ENCODE measurements at regions not wholly inside any gene's neighbourhood (a gene's known extent, or its start where the extent isn't known, plus 50 kb on each side); places are given as distances from the start of the nearest gene placed in this dataset.
A peak's percentile ranks its signal among the peaks of the same experiment; 100 is the strongest.
"Not testable (repeated sequence)": the region's sequence is repeated elsewhere in the genome, so short reads cannot be mapped to it uniquely, and the experiment has no call there.

GRCh38 chr2:242069938-242070395, 200.4 kb downstream of the RTP5 start:
- 88% methylated on average over 11 of the region's 12 CpGs; no CpG with 5 or more reads in 1 of the 2 experiments for WGBS, 2 experiments (ENCODE audit: extremely low coverage in 1 of 2, insufficient coverage in 1 of 2, insufficient read length in 1 of 2, insufficient replicate concordance in 2 of 2, low coverage in 1 of 2, low lambda C conversion rate in 2 of 2, missing lambda C conversion rate in 1 of 2)
- POLR2A ChIA-PET (ENCODE audit: partially characterized antibody); H3K56ac ChIP-seq (replicated peaks; ENCODE audit: insufficient read length, low read depth, low read length); H2BK20ac ChIP-seq (ENCODE audit: low read length); H4K91ac ChIP-seq (replicated peaks; ENCODE audit: insufficient read length, low read length); H3K36me3 ChIP-seq (ENCODE audit: control insufficient read depth in 2 of 4, insufficient read depth in 4 of 4, low read length in 3 of 4); H3K23me2 ChIP-seq (ENCODE audit: low read depth, low read length); DNase-seq (ENCODE audit: low read depth in 1 of 2, low spot score in 2 of 2); H2AFZ ChIP-seq (ENCODE audit: low read length); H3K4me1 ChIP-seq (replicated peaks in 1 of 4; ENCODE audit: control insufficient read depth in 3 of 4, insufficient read depth in 4 of 4, low read length in 3 of 4); H2BK120ac ChIP-seq (replicated peaks; ENCODE audit: low read depth, low read length); H2BK15ac ChIP-seq (ENCODE audit: low read length); H3K4me3 ChIP-seq (ENCODE audit: extremely low read depth in 1 of 4, insufficient read depth in 2 of 4, low read depth in 3 of 4, low read length in 4 of 4); H3K27me3 ChIP-seq (replicated peaks in 1 of 4; ENCODE audit: control insufficient read depth in 3 of 4, extremely low read depth in 1 of 4, insufficient read depth in 3 of 4, low read length in 3 of 4); H3K79me2 ChIP-seq (ENCODE audit: control insufficient read depth in 1 of 2, insufficient read depth in 2 of 2, low read length in 2 of 2); H4K5ac ChIP-seq (ENCODE audit: insufficient read length, low read depth, low read length); H2BK12ac ChIP-seq (ENCODE audit: low read depth, low read length); H4K8ac ChIP-seq (ENCODE audit: extremely low read depth, insufficient read depth, low read length); H3K4ac ChIP-seq (replicated peaks; ENCODE audit: insufficient read length, low read depth, low read length); H2BK5ac ChIP-seq (ENCODE audit: low read depth, low read length); H2AK5ac ChIP-seq (ENCODE audit: low read depth, low read length); H3K27ac ChIP-seq (ENCODE audit: low read depth, low read length); H3K9ac ChIP-seq (replicated peaks in 1 of 4; ENCODE audit: extremely low read depth in 1 of 4, low read depth in 3 of 4, low read length in 3 of 4); H4K20me1 ChIP-seq (replicated peaks in 1 of 2; ENCODE audit: control insufficient read depth in 1 of 2, insufficient read depth in 2 of 2, low read length in 2 of 2); H3K18ac ChIP-seq (ENCODE audit: extremely low read depth, low read length); H3K4me2 ChIP-seq (ENCODE audit: insufficient read depth in 1 of 2, low read depth in 2 of 2, low read length in 2 of 2); CTCF ChIA-PET (ENCODE audit: partially characterized antibody); H3K79me1 ChIP-seq (ENCODE audit: low read depth, low read length); H3K14ac ChIP-seq (ENCODE audit: insufficient read length); H3K23ac ChIP-seq (ENCODE audit: insufficient read length); H3K9me3 ChIP-seq (ENCODE audit: insufficient read depth in 2 of 2, low read depth in 1 of 2, low read length in 1 of 2): not testable (repeated sequence)
- FAIRE-seq, result peak; percentile 69

- H4K20me1 ChIP-seq (replicated peaks in 1 of 2; ENCODE audit: control insufficient read depth in 1 of 2, insufficient read depth in 2 of 2, low read length in 2 of 2); H3K9me3 ChIP-seq (ENCODE audit: insufficient read depth in 2 of 2, low read depth in 1 of 2, low read length in 1 of 2); H2BK12ac ChIP-seq (ENCODE audit: low read depth, low read length); H3K4ac ChIP-seq (replicated peaks; ENCODE audit: insufficient read length, low read depth, low read length); FAIRE-seq; DNase-seq (ENCODE audit: low read depth in 1 of 2, low spot score in 2 of 2); H3K79me2 ChIP-seq (ENCODE audit: control insufficient read depth in 1 of 2, insufficient read depth in 2 of 2, low read length in 2 of 2); H3K18ac ChIP-seq (ENCODE audit: extremely low read depth, low read length); H3K4me1 ChIP-seq (replicated peaks in 1 of 4; ENCODE audit: control insufficient read depth in 3 of 4, insufficient read depth in 4 of 4, low read length in 3 of 4); POLR2A ChIA-PET (ENCODE audit: partially characterized antibody); H2BK5ac ChIP-seq (ENCODE audit: low read depth, low read length); H3K56ac ChIP-seq (replicated peaks; ENCODE audit: insufficient read length, low read depth, low read length); H2BK120ac ChIP-seq (replicated peaks; ENCODE audit: low read depth, low read length); CTCF ChIA-PET (ENCODE audit: partially characterized antibody); H3K27ac ChIP-seq (ENCODE audit: low read depth, low read length); H3K4me3 ChIP-seq (ENCODE audit: extremely low read depth in 1 of 4, insufficient read depth in 2 of 4, low read depth in 3 of 4, low read length in 4 of 4); H3K79me1 ChIP-seq (ENCODE audit: low read depth, low read length); H4K8ac ChIP-seq (ENCODE audit: extremely low read depth, insufficient read depth, low read length); H2AFZ ChIP-seq (ENCODE audit: low read length); H2BK15ac ChIP-seq (ENCODE audit: low read length); H3K9ac ChIP-seq (replicated peaks in 1 of 4; ENCODE audit: extremely low read depth in 1 of 4, low read depth in 3 of 4, low read length in 3 of 4); H2AK5ac ChIP-seq (ENCODE audit: low read depth, low read length); H3K14ac ChIP-seq (ENCODE audit: insufficient read length); H2BK20ac ChIP-seq (ENCODE audit: low read length); H3K4me2 ChIP-seq (ENCODE audit: insufficient read depth in 1 of 2, low read depth in 2 of 2, low read length in 2 of 2); H3K27me3 ChIP-seq (replicated peaks in 1 of 4; ENCODE audit: control insufficient read depth in 3 of 4, extremely low read depth in 1 of 4, insufficient read depth in 3 of 4, low read length in 3 of 4); H3K23me2 ChIP-seq (ENCODE audit: low read depth, low read length); H3K36me3 ChIP-seq (ENCODE audit: control insufficient read depth in 2 of 4, insufficient read depth in 4 of 4, low read length in 3 of 4); H4K5ac ChIP-seq (ENCODE audit: insufficient read length, low read depth, low read length); H3K23ac ChIP-seq (ENCODE audit: insufficient read length); H4K91ac ChIP-seq (replicated peaks; ENCODE audit: insufficient read length, low read length): not testable (repeated sequence)
- WGBS, 2 experiments (ENCODE audit: extremely low coverage in 1 of 2, insufficient coverage in 1 of 2, insufficient read length in 1 of 2, insufficient replicate concordance in 2 of 2, low coverage in 1 of 2, low lambda C conversion rate in 2 of 2, missing lambda C conversion rate in 1 of 2), result 96% methylated on average over 9 of the region's 11 CpGs; no CpG with 5 or more reads in 1 of the 2 experiments
These were observed 201.2 kb downstream of the RTP5 start for GRCh38 chr2:242070726-242071125.

All from H1 (cell line).